Ectodermal cell (in vitro differentiated cells): ENCODE measurements at regions not wholly inside any gene's neighbourhood (a gene's known extent, or its start where the extent isn't known, plus 50 kb on each side); places are given as distances from the start of the nearest gene placed in this dataset.

ENCODE experiments used
- H3K27ac ChIP-seq: 2 replicates; pipeline ENCODE4 v1.7.0; 2013; ENCODE audit warnings: mild to moderate bottlenecking, low read depth, low read length; ENCODE audit not compliant: insufficient read depth, poor library complexity, severe bottlenecking
- H3K27me3 ChIP-seq: 2 replicates; pipeline ENCODE4 v1.7.0; 2013; ENCODE audit warnings: mild to moderate bottlenecking, low read length; ENCODE audit not compliant: insufficient read depth, control insufficient read depth, poor library complexity, severe bottlenecking
- H3K36me3 ChIP-seq: one replicate; pipeline ENCODE4 v1.7.0; 2013; ENCODE audit warnings: low read length; ENCODE audit not compliant: control insufficient read depth, insufficient read depth
- H3K4me1 ChIP-seq: one replicate; pipeline ENCODE4 v1.7.0; 2013; ENCODE audit warnings: low read length; ENCODE audit not compliant: control insufficient read depth, insufficient read depth
- H3K4me3 ChIP-seq: 2 replicates; pipeline ENCODE4 v1.7.0; 2013; ENCODE audit warnings: low read depth, low read length, control low read depth; ENCODE audit not compliant: insufficient read depth
- H3K9me3 ChIP-seq: 2 replicates; pipeline ENCODE4 v1.7.0; 2013; ENCODE audit warnings: mild to moderate bottlenecking, low read length, moderate library complexity; ENCODE audit not compliant: control insufficient read depth
- WGBS, 2 experiments: methylation state at CpG; one replicate each; pipeline ENCODE4 v1.1.7; 2013; ENCODE audit warnings: missing lambda C conversion rate in 2 of 2; 5-methylcytosine and 5-hydroxymethylcytosine counted together

DNA sequence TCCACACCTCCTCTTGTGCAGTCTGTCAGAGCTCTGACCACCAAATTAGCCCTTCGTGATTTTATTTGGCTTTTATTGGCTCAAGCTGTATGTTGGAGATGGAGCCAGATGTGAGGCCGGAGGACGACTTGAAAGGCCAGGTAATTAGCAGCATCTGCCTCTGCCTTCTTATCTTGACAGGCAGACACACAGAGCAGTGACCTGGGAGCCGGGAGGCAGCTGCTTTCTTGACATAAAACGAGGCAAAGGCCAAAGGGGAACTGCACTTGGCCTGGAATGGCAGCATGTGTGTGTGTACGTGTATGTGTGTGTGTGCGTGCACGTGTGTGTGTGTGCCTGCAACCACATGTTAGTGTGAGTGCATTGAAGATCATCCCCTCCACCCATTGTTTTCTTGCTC lies 56.9 kb upstream of the BRD7 start:
- H3K27me3 ChIP-seq: no peaks in the 10 kb centered on the region
- H3K9me3 ChIP-seq: no peaks in the 10 kb centered on the region
- H3K36me3 ChIP-seq: no peaks in the 10 kb centered on the region
- 86 to 88% methylated on average over 8 of the region's 8 CpGs for WGBS, 2 experiments
- no peak overlapping the region for H3K27ac ChIP-seq
- H3K4me1 ChIP-seq: peaks cover 8% of the 10 kb centered on the region
- H3K4me3 ChIP-seq: no peak overlapping the region

DNA sequence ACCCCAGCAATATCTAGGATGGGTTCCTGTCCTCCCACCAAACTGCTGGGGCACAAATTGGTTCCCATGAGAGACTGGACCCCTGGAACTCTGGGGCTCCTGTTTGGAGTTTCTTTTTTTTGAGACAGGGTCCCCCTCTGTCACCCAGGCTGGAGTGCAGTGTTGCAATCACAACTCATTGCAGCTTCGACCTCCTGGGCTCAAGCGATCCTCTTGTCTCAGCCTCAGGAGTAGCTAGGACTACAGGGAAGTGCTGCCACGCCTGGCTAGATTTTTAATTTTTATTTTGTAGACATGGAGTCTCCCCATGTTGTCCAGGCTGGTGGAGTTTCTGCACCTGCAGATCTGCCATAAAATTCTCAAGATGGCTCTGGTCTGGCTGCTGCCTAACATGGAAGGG lies 56.3 kb upstream of the BRD7 start:
- Histone ChIP-seq H3K27ac (no peak overlapping the region), H3K9me3 (no peaks in the 10 kb centered on the region), H3K4me1 (peaks cover 8% of the 10 kb centered on the region), H3K36me3 (no peaks in the 10 kb centered on the region), H3K27me3 (no peaks in the 10 kb centered on the region), H3K4me3 (no peak overlapping the region)
- 91 to 96% methylated on average over 3 of the region's 3 CpGs for WGBS, 2 experiments

DNA sequence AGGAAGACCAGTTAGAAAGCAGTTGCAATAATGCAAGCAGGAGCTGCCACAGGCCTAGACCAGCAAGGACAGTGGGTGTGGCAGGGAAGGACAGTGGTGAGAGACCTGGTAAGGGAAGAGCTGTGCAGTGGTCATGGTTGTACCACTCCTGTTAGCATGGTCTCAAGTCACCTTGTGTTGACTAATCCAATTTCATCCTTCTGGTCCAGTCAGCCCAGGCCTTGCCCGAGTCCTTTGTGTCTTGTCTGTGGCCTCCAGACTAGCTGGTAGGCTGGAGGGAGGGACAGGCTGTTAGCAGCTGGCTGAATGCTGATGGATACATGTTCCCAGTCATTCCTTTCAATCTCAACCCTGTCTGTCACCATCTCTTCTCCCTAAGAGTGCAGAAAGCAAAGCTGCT lies 54.1 kb upstream of the BRD7 start:
- no peak overlapping the region for H3K4me3 ChIP-seq
- H3K9me3 ChIP-seq: peaks cover 4% of the 10 kb centered on the region
- H3K27me3 ChIP-seq: no peaks in the 10 kb centered on the region
- H3K4me1 ChIP-seq: peaks cover 8% of the 10 kb centered on the region
- no peaks in the 10 kb centered on the region for H3K36me3 ChIP-seq
- H3K27ac ChIP-seq: no peak overlapping the region
- 90 to 94% methylated on average over 1 of the region's 1 CpG for WGBS, 2 experiments

DNA sequence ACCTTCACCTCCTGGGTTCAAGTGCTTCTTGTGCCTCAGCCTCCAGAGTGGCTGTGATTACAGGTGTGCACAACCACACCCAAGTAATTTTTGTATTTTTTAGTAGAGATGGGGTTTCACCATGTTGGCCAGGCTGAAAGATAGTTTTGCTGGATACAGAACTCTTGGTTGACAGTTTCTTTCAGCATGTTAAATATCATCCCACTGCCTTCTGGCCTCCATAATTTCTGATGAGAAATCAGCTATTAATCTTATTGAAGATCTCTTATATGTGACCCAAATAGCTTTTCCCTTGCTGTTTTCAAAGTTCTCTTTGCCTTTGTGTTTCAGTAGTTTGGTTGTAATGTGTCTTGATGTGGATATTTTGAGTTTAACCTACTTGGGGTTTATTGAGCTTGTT lies 50.3 kb upstream of the BRD7 start:
- Histone ChIP-seq H3K27me3 (no peaks in the 10 kb centered on the region), H3K4me1 (peaks cover 8% of the 10 kb centered on the region), H3K27ac (no peak overlapping the region), H3K4me3 (no peak overlapping the region), H3K9me3 (peaks cover 4% of the 10 kb centered on the region), H3K36me3 (no peaks in the 10 kb centered on the region)
